Peyer's patch (tissue), 4 donors: ENCODE measurements at regions not wholly inside any gene's neighbourhood (a gene's known extent, or its start where the extent isn't known, plus 50 kb on each side); places are given as distances from the start of the nearest gene placed in this dataset.
"Not testable (repeated sequence)": the region's sequence is repeated elsewhere in the genome, so short reads cannot be mapped to it uniquely, and the experiment has no call there.

Experiments
- CTCF ChIP-seq, 6 experiments: fragments of 450-650 bp in 4 of 6; fragments of 200-600 bp in 2 of 6; sonication (generic) in 1 of 6; IDR thresholded peaks; one replicate each; pipeline ENCODE4 v1.5.1; 2017 to 2019; ENCODE audit warnings: antibody characterized with exemption in 6 of 6, mild to moderate bottlenecking in 3 of 6, moderate library complexity in 1 of 6
- POLR2A ChIP-seq, 2 donors: fragments of 450-650 bp; IDR thresholded peaks; one replicate each; pipeline ENCODE4 v1.5.1; 2017; ENCODE audit warnings: antibody characterized with exemption in 2 of 2, mild to moderate bottlenecking in 2 of 2, moderate library complexity in 2 of 2

- TF ChIP-seq POLR2A, CTCF (IDR thresholded peaks at IDR 0.05): not testable (repeated sequence)
Observed at GRCh38 chr3:22849583-22849982, 353.5 kb upstream of the UBE2E2 start.
